SK-N-SH (cell line): ENCODE measurements at regions not wholly inside any gene's neighbourhood (a gene's known extent, or its start where the extent isn't known, plus 50 kb on each side); places are given as distances from the start of the nearest gene placed in this dataset.

ENCODE experiments used
- CTCF ChIA-PET: fragments of 300-600, 350-600 bp; formaldehyde crosslinking; extraction: SDS; loops from one replicate; lab custom pipeline; 2021; lab: Yijun Ruan, JAX
- POLR2A ChIA-PET: fragments of 350-600 bp; sonication (Branson Sonifier 250); formaldehyde crosslinking; extraction: SDS; loops from one replicate; lab custom pipeline; 2020; ENCODE audit warnings: antibody characterized with exemption, inconsistent platforms; lab: Yijun Ruan, JAX
- DNase-seq: peaks from one replicate; pipeline ENCODE4 v3.0.0; 2012
- H2AFZ ChIP-seq: fragments of 200-600 bp; sonication (generic); 2 replicates; pipeline ENCODE4 v1.8.1; 2016; ENCODE audit warnings: antibody characterized with exemption, mild to moderate bottlenecking, low read depth
- H3F3A ChIP-seq: fragments of 200-600 bp; sonication (generic); replicated peaks from 2 replicates; pipeline ENCODE3; 2016; ENCODE audit warnings: antibody characterized with exemption, mild to moderate bottlenecking; ENCODE audit not compliant: insufficient read depth
- H3K27ac ChIP-seq, 2 experiments: fragments of 200-500 bp in 1 of 2; fragments of 200-600 bp in 1 of 2; sonication (Bioruptor generic) in 1 of 2; sonication (generic), shearing (Covaris generic) in 1 of 2; 2 replicates each; pipeline versions ENCODE4 v1.5.1 to v1.6.1; 2014 to 2016; ENCODE audit warnings: low read depth in 2 of 2, inconsistent platforms in 1 of 2, low read length in 1 of 2, mild to moderate bottlenecking in 1 of 2, mixed read lengths in 1 of 2
- H3K27me3 ChIP-seq: fragments of 200-600 bp; sonication (generic), shearing (Covaris generic); 2 replicates; pipeline ENCODE4 v1.6.1; 2016; ENCODE audit warnings: mixed run types; ENCODE audit not compliant: insufficient read depth
- H3K36me3 ChIP-seq, 2 experiments: fragments of 200-500 bp in 1 of 2; fragments of 200-600 bp in 1 of 2; sonication (Bioruptor generic) in 1 of 2; sonication (generic) in 1 of 2; replicated peaks in 1 of 2; 2 replicates each; pipeline versions ENCODE3 to v1.5.1; 2014 to 2016; ENCODE audit warnings: low read length in 1 of 2, mild to moderate bottlenecking in 1 of 2; ENCODE audit not compliant: insufficient read depth in 2 of 2, control insufficient read depth in 1 of 2
- H3K4me1 ChIP-seq, 2 experiments: fragments of 200-500 bp in 1 of 2; fragments of 200-600 bp in 1 of 2; sonication (Bioruptor generic) in 1 of 2; sonication (generic), shearing (Covaris generic) in 1 of 2; 2 replicates each; pipeline versions ENCODE4 v1.5.1 to v1.6.1; 2014 to 2016; ENCODE audit warnings: low read depth in 1 of 2, low read length in 1 of 2, mixed run types in 1 of 2; ENCODE audit not compliant: insufficient read depth in 2 of 2, control insufficient read depth in 1 of 2
- H3K4me2 ChIP-seq: fragments of 200-600 bp; sonication (generic), shearing (Covaris generic); 2 replicates; pipeline ENCODE4 v1.6.1; 2017; ENCODE audit warnings: mixed run types
- H3K4me3 ChIP-seq, 2 experiments: fragments of 200-500 bp in 1 of 2; fragments of 200-600 bp in 1 of 2; sonication (Bioruptor generic) in 1 of 2; sonication (generic), shearing (Covaris generic) in 1 of 2; 2 replicates each; pipeline versions ENCODE4 v1.5.1 to v1.8.1; 2014 to 2016; ENCODE audit warnings: low read depth in 2 of 2, inconsistent platforms in 1 of 2, low read length in 1 of 2, mild to moderate bottlenecking in 1 of 2, mixed read lengths in 1 of 2, moderate library complexity in 1 of 2
- H3K79me2 ChIP-seq: fragments of 200-600 bp; sonication (generic); 2 replicates; pipeline ENCODE4 v1.8.1; 2017; ENCODE audit warnings: mild to moderate bottlenecking; ENCODE audit not compliant: insufficient read depth
- H3K9ac ChIP-seq: fragments of 200-600 bp; sonication (generic); 2 replicates; pipeline ENCODE4 v1.6.1; 2017; ENCODE audit warnings: mixed run types
- H3K9me2 ChIP-seq: fragments of 200-600 bp; sonication (generic); 2 replicates; pipeline ENCODE4 v1.6.1; 2017; ENCODE audit warnings: mixed run types
- H3K9me3 ChIP-seq: fragments of 200-600 bp; sonication (generic); 2 replicates; pipeline ENCODE4 v1.6.1; 2017; ENCODE audit warnings: mixed run types, mild to moderate bottlenecking, moderate library complexity
- H4K20me1 ChIP-seq: fragments of 200-600 bp; sonication (generic); 2 replicates; pipeline ENCODE4 v1.6.1; 2017; ENCODE audit warnings: mild to moderate bottlenecking, mixed run types; ENCODE audit not compliant: insufficient read depth
- ELF1 ChIP-seq: IDR thresholded peaks from 2 replicates; pipeline ENCODE4 v1.4.0; 2012
- EZH2phosphoT487 ChIP-seq: fragments of 200-600 bp; sonication (generic); IDR thresholded peaks from 2 replicates; pipeline ENCODE4 v1.6.1; 2017; ENCODE audit warnings: low read depth, mixed run types, mild to moderate bottlenecking, antibody characterized with exemption, moderate library complexity, borderline replicate concordance
- FOSL2 ChIP-seq: IDR thresholded peaks from 2 replicates; pipeline ENCODE4 v1.4.0; 2012; ENCODE audit warnings: low read depth, mild to moderate bottlenecking, moderate library complexity, borderline replicate concordance
- FOXJ3 ChIP-seq: sonication (generic); formaldehyde crosslinking; IDR thresholded peaks from 2 replicates; pipeline ENCODE4 v1.5.1; 2020; ENCODE audit warnings: mild to moderate bottlenecking, missing genetic modification reagents
- FOXM1 ChIP-seq: IDR thresholded peaks from 2 replicates; pipeline ENCODE4 v1.4.0; 2012; ENCODE audit warnings: low read depth, mild to moderate bottlenecking
- GABPA ChIP-seq: IDR thresholded peaks from 2 replicates; pipeline ENCODE4 v1.4.0; 2012; ENCODE audit warnings: low read depth, mild to moderate bottlenecking
- NFIC ChIP-seq: IDR thresholded peaks from 2 replicates; pipeline ENCODE4 v1.4.0; 2012; ENCODE audit warnings: borderline replicate concordance
- NRF1 ChIP-seq: IDR thresholded peaks from 2 replicates; pipeline ENCODE4 v1.6.1; 2012; ENCODE audit warnings: low read depth, mild to moderate bottlenecking, low read length
- PBX3 ChIP-seq: IDR thresholded peaks from 2 replicates; pipeline ENCODE4; 2012
- POLR2AphosphoS5 ChIP-seq: IDR thresholded peaks from 2 replicates; pipeline ENCODE4 v1.6.1; 2012; ENCODE audit warnings: low read depth, low read length
- RAD21 ChIP-seq: IDR thresholded peaks from 2 replicates; pipeline ENCODE4 v1.6.1; 2012; ENCODE audit warnings: mild to moderate bottlenecking, low read length
- RFX5 ChIP-seq: IDR thresholded peaks from 2 replicates; pipeline ENCODE4 v1.6.1; 2012; ENCODE audit warnings: mild to moderate bottlenecking, improper control_type of control experiment, low read length
- RXRA ChIP-seq: IDR thresholded peaks from 2 replicates; pipeline ENCODE4 v1.4.0; 2012; ENCODE audit warnings: low read depth, mild to moderate bottlenecking, borderline replicate concordance
- TAF1 ChIP-seq: IDR thresholded peaks from 2 replicates; pipeline ENCODE4 v1.6.1; 2012; ENCODE audit warnings: low read depth, mild to moderate bottlenecking, low read length, moderate library complexity, borderline replicate concordance
- YY1 ChIP-seq: IDR thresholded peaks from 2 replicates; pipeline ENCODE4 v1.4.0; 2012; ENCODE audit warnings: low read depth, mild to moderate bottlenecking
- WGBS: methylation state at CpG from one replicate; pipeline ENCODE4 v1.1.6; 2017; ENCODE audit warnings: low lambda C conversion rate; 5-methylcytosine and 5-hydroxymethylcytosine counted together
- TF ChIP-seq, protein P1 (sequence below): fragments of 150-350 bp; IDR thresholded peaks from 2 replicates; pipeline ENCODE4 v1.6.1; 2016; ENCODE audit warnings: mild to moderate bottlenecking, low read depth, low read length
- TF ChIP-seq, protein P2 (sequence below): IDR thresholded peaks from 2 replicates; pipeline ENCODE4 v1.4.0; 2012; ENCODE audit warnings: low read depth, borderline replicate concordance

DNA sequence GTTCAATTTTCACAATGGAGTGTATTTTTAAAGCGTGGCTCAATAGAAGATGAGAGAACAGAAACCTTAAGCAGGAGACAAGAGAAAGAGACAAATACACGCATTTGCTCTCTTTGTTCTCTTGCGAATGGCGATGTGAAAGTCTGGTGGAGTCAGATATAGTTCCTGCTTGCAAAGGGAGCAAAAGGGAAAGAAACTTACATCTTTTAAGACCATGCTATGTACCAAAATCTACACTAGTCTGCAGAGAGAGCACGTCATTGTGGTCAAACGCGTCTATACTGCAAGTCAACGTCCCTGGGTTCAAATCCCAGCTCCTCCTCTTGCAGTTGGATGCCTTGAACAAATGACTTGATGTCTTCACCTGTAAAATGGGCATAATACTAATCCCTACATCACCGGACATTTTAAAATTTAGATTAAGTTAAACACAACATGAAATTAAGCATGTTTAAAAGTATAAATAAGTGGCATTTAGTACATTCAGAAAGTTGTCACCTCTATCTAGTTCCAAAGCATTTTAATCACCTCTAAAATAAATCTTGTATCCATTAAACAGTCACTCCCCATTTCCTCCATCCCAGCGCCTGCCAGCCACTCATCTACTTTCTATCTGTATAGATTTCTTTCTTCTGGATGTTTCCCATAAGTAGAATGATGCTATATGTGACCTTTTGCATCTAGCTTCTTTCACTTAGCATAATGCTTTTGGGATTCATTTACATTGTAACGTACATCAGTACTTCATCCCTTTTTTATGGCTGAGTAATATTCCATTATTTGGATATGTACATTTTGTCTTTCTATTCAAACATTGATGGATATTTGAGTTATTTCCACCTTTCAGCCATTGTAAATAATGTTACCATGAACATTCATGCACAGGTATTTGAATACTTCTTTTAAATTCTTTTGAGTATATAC, 406.9 kb downstream of the TMEM114 start:
- no peak overlapping the region for H2AFZ ChIP-seq
- TF ChIP-seq, protein P1, sequence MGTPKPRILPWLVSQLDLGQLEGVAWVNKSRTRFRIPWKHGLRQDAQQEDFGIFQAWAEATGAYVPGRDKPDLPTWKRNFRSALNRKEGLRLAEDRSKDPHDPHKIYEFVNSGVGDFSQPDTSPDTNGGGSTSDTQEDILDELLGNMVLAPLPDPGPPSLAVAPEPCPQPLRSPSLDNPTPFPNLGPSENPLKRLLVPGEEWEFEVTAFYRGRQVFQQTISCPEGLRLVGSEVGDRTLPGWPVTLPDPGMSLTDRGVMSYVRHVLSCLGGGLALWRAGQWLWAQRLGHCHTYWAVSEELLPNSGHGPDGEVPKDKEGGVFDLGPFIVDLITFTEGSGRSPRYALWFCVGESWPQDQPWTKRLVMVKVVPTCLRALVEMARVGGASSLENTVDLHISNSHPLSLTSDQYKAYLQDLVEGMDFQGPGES, result no peak
- TF ChIP-seq RFX5 (no peak), RAD21 (no peak), RXRA (no peak), NFIC (no peak), FOXJ3 (CRISPR knock-in tag) (no peak)
- H4K20me1 ChIP-seq, result no peaks in the 10 kb centered on the region
- no peak for DNase-seq
- H3K27me3 ChIP-seq, result no peaks in the 10 kb centered on the region
- WGBS, result 29% methylated on average over 11 of the region's 11 CpGs
- no peaks in the 10 kb centered on the region for H3K36me3 ChIP-seq
- no peaks in the 10 kb centered on the region for H3K9me2 ChIP-seq
- H3K9me3 ChIP-seq, result no peaks in the 10 kb centered on the region
- CTCF ChIA-PET, result interaction anchor here (0.8 kb wide), 1 partner anchor 10 kb away, joined by 5 read pairs; no protein-coding TSS in a partner anchor
- H3K4me1 ChIP-seq, result no peaks in the 10 kb centered on the region
- no peak overlapping the region for H3K4me3 ChIP-seq
- H3K79me2 ChIP-seq, result no peaks in the 10 kb centered on the region
- H3K4me2 ChIP-seq, result no peak overlapping the region
- no peaks in the 10 kb centered on the region for H3F3A ChIP-seq
- H3K27ac ChIP-seq, result no peak overlapping the region
- H3K9ac ChIP-seq, result no peak overlapping the region
- POLR2A ChIA-PET, result no interaction called here

DNA sequence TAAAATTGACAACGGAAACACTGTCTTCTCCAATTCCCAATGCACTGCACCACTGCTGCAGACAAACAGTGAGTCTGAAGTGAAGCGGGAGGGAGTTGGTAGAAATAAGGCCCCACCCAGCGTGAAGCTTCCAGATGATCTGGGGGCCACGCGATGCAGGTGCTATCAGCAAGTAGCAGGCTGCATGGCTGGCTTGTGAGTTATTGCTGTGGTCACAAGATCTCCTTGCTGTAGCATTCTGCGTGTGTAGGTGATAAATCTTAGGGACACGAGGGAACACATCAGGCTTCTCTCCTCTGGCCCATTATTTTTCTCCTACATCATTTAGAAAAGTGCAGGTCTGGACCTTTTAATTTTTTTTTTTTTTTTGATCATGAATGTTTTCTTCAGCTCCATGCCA, 407.6 kb downstream of the TMEM114 start:
- no peak overlapping the region for H3K9ac ChIP-seq
- H3K4me2 ChIP-seq, result no peak overlapping the region
- no peak overlapping the region for H2AFZ ChIP-seq
- H3K9me3 ChIP-seq, result no peaks in the 10 kb centered on the region
- no peaks in the 10 kb centered on the region for H3K79me2 ChIP-seq
- H4K20me1 ChIP-seq, result no peaks in the 10 kb centered on the region
- no peak overlapping the region for H3K4me3 ChIP-seq
- H3K36me3 ChIP-seq, result no peaks in the 10 kb centered on the region
- no peaks in the 10 kb centered on the region for H3K27me3 ChIP-seq
- POLR2A ChIA-PET, result no interaction called here
- no peaks in the 10 kb centered on the region for H3K9me2 ChIP-seq
- 27% methylated on average over 7 of the region's 7 CpGs for WGBS
- DNase-seq, result no peak
- CTCF ChIA-PET, result no interaction called here
- H3K27ac ChIP-seq, result no peak overlapping the region
- no peaks in the 10 kb centered on the region for H3F3A ChIP-seq
- no peaks in the 10 kb centered on the region for H3K4me1 ChIP-seq
- no peak for TF ChIP-seq POLR2AphosphoS5
- TF ChIP-seq PBX3, result no peak
- TF ChIP-seq RFX5, result no peak

DNA sequence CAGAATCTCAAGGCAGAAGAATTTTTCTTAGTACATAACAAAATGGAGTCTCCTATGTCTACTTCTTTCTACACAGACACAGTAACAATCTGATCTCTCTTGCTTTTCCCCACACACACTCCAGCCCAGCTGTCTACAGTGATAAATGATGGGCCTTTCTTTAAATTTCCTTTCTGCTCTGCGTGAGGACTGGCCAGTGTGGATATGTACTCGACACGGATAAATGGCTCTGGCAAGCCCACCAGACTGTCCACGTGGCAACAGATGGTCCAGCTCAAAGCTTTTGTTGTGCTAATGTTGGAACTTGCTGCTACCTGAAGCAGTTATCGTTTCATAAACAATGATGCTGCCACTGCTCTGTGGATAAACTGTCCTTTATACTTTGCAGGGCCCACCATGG, 410.7 kb downstream of the TMEM114 start:
- Histone ChIP-seq H3K36me3 (no peaks in the 10 kb centered on the region), H3F3A (no peaks in the 10 kb centered on the region), H3K4me3 (no peak overlapping the region), H2AFZ (no peak overlapping the region), H3K27ac (no peak overlapping the region), H3K9me3 (no peaks in the 10 kb centered on the region), H3K9ac (no peak overlapping the region), H3K79me2 (no peaks in the 10 kb centered on the region), H4K20me1 (no peaks in the 10 kb centered on the region), H3K9me2 (no peaks in the 10 kb centered on the region), H3K27me3 (no peaks in the 10 kb centered on the region), H3K4me2 (no peak overlapping the region), H3K4me1 (no peaks in the 10 kb centered on the region)
- POLR2A ChIA-PET, result no interaction called here
- TF ChIP-seq NRF1, result no peak
- no peak for TF ChIP-seq FOXJ3 (CRISPR knock-in tag)
- no peak for TF ChIP-seq ELF1
- no peak for TF ChIP-seq NFIC
- no peak for TF ChIP-seq GABPA
- no peak for TF ChIP-seq EZH2phosphoT487
- TF ChIP-seq, protein P1, result no peak
- TF ChIP-seq, protein P2, sequence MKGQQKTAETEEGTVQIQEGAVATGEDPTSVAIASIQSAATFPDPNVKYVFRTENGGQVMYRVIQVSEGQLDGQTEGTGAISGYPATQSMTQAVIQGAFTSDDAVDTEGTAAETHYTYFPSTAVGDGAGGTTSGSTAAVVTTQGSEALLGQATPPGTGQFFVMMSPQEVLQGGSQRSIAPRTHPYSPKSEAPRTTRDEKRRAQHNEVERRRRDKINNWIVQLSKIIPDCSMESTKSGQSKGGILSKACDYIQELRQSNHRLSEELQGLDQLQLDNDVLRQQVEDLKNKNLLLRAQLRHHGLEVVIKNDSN, result no peak
- no peak for TF ChIP-seq TAF1
- TF ChIP-seq FOXM1, result no peak
- no peak for TF ChIP-seq YY1
- TF ChIP-seq FOSL2, result no peak
- no peak for DNase-seq
- WGBS, result 9% methylated on average over 5 of the region's 5 CpGs
- CTCF ChIA-PET, result no interaction called here
